Neutrophil (primary cell): ENCODE measurements at regions not wholly inside any gene's neighbourhood (a gene's known extent, or its start where the extent isn't known, plus 50 kb on each side); places are given as distances from the start of the nearest gene placed in this dataset.
"Not testable (repeated sequence)": the region's sequence is repeated elsewhere in the genome, so short reads cannot be mapped to it uniquely, and the experiment has no call there.

Source experiments
- H3K27ac ChIP-seq: fragments of 200-600 bp; sonication (generic); 2 replicates; pipeline ENCODE4 v1.5.1; 2016; ENCODE audit warnings: mild to moderate bottlenecking, moderate library complexity
- H3K27me3 ChIP-seq: fragments of 200-600 bp; sonication (generic); 2 replicates; pipeline ENCODE4 v1.6.0; 2016; ENCODE audit warnings: mild to moderate bottlenecking
- H3K36me3 ChIP-seq: fragments of 200-600 bp; sonication (generic); 2 replicates; pipeline ENCODE4 v1.5.1; 2017
- H3K4me1 ChIP-seq, 2 experiments: fragments of 200-600 bp in 1 of 2; sonication (generic) in 1 of 2; 1 replicate in 1 of 2; 2 replicates in 1 of 2; pipeline versions ENCODE4 v1.5.1 to v1.6.1; 2013 to 2016; ENCODE audit warnings: low read depth in 1 of 2, low read length in 1 of 2, mild to moderate bottlenecking in 1 of 2, moderate library complexity in 1 of 2; ENCODE audit not compliant: control insufficient read depth in 1 of 2, insufficient read depth in 1 of 2
- H3K4me3 ChIP-seq, 2 experiments: fragments of 200-600 bp in 1 of 2; sonication (generic) in 1 of 2; 1 replicate in 1 of 2; 2 replicates in 1 of 2; pipeline ENCODE4 v1.5.1; 2013 to 2016; ENCODE audit warnings: low read depth in 1 of 2, low read length in 1 of 2, mild to moderate bottlenecking in 1 of 2, moderate library complexity in 1 of 2
- H3K9me3 ChIP-seq: fragments of 200-600 bp; sonication (generic); 2 replicates; pipeline ENCODE4 v1.5.1; 2016
- TF ChIP-seq, protein P1 (sequence below): fragments of 200-600 bp; sonication (generic); IDR thresholded peaks from 2 replicates; pipeline ENCODE4 v1.5.1; 2016; ENCODE audit warnings: antibody characterized with exemption

DNA sequence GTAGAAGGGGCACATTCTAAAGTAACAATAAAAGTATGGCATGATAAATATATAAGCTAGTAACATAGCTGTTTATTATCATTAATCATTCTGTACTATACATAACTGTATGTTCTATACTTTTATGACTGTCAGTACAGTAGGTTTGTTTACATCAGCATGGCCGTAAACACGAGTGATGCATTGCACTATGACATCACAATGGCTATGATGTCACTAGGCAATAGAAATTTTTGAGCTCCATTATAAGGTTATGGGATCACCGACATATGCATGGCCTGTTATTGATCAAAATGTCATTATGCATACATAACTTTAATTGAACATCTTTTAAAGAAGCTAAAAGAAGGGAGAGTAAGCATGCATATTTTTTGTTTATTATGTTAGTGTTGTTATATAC lies 200.1 kb upstream of the SHH start:
- Histone ChIP-seq H3K4me3 (no peak overlapping the region), H3K27ac (no peak overlapping the region), H3K36me3 (no peaks in the 10 kb centered on the region), H3K9me3 (peaks cover 3% of the 10 kb centered on the region), H3K4me1 (no peaks in the 10 kb centered on the region), H3K27me3 (no peaks in the 10 kb centered on the region)
- TF ChIP-seq, protein P1, sequence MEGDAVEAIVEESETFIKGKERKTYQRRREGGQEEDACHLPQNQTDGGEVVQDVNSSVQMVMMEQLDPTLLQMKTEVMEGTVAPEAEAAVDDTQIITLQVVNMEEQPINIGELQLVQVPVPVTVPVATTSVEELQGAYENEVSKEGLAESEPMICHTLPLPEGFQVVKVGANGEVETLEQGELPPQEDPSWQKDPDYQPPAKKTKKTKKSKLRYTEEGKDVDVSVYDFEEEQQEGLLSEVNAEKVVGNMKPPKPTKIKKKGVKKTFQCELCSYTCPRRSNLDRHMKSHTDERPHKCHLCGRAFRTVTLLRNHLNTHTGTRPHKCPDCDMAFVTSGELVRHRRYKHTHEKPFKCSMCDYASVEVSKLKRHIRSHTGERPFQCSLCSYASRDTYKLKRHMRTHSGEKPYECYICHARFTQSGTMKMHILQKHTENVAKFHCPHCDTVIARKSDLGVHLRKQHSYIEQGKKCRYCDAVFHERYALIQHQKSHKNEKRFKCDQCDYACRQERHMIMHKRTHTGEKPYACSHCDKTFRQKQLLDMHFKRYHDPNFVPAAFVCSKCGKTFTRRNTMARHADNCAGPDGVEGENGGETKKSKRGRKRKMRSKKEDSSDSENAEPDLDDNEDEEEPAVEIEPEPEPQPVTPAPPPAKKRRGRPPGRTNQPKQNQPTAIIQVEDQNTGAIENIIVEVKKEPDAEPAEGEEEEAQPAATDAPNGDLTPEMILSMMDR = no peak

DNA sequence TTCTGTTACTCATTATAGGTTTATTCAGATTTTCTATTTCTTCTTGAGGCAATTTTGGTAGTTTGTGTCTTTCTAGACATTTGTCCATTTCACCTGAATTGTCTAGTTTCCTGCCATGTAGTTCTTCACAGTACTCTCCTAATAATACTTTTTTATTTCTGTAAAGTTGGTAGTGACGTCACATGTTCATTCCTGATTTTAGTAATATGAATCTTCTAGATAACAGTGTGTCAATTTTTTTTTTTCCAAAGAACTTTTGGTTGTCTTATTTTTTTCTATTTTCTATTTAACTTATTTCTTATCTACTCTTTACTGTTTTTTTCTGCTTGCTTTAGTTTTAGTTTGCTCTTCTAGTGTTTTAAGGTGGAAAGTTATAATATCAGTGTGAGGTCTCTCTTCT lies 197.3 kb upstream of the SHH start:
- no peak overlapping the region for H3K4me3 ChIP-seq

DNA sequence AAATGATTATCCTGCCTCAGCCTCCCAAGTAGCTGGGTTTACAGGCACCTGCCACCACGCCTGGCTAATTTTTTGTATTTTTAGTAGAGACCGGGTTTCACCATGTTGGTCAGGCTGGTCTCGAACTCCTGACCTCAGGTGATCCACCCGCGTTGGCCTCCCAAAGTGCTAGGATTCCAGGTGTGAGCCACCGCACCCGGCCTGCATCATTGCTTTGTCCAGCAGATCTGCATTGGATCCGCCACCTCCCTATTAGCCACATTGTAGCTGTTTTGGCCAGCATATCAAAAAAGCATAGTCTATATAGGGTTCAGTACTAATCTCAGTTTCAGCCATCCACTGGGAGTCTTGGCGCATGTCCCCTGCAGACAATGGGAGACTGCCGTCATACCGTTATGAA lies 194.6 kb upstream of the SHH start:
- H3K4me3 ChIP-seq, H3K27ac ChIP-seq, H3K4me1 ChIP-seq, H3K36me3 ChIP-seq, H3K9me3 ChIP-seq, H3K27me3 ChIP-seq: not testable (repeated sequence)

More for the DNA sequence above, 197.3 kb upstream of the SHH start:
- no peak overlapping the region for H3K27ac ChIP-seq
- H3K36me3 ChIP-seq = no peaks in the 10 kb centered on the region
- TF ChIP-seq, protein P1 = no peak
- peaks cover 3% of the 10 kb centered on the region for H3K9me3 ChIP-seq
- no peaks in the 10 kb centered on the region for H3K4me1 ChIP-seq
- H3K27me3 ChIP-seq = no peaks in the 10 kb centered on the region

DNA sequence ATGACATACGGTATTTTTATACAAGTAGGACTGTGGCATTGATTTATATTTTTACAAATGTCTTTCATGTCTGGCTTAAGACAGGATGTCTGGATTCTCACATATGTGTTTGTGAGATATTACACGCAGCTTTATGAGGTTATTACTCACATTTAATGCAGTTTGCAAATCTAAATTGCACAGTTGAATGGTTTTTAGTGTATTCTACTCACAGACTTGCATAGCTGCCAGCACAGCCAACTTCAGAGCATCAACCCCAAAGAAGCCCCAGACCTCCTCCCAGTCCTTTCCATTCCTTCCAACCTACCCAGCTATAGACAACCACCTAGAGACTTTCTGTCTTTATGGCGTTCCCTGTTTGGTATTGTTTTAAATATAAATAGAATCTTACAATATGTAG lies 193.8 kb upstream of the SHH start:
- Histone ChIP-seq H3K4me1 (no peaks in the 10 kb centered on the region), H3K27me3 (no peaks in the 10 kb centered on the region), H3K27ac (no peak overlapping the region), H3K36me3 (no peaks in the 10 kb centered on the region), H3K9me3 (no peaks in the 10 kb centered on the region), H3K4me3 (no peak overlapping the region)
- TF ChIP-seq, protein P1 = no peak

DNA sequence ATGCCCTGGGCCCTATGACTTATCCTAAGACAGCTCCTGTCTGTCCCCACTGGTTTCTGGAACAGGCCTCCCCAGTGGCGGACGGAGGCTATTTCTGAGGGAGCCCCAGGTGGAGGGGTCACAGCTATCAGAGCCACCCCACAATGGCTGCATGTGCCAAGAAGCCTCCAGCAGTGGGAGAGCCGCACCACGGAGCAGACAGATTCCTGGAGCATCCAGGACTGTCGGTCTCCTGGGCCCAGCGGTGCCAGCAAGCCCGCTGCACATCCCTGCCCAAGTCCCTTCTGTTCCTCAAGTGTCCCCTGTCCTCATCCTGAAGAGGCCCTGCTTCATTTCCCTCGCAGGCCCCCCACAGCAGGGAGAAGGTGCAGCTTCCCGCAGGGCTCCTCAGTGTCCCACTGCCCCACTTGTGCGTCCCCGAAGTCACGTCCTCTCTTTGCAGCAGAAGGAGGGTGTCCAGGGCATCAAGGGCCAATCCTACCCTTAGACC lies 193.0 kb upstream of the SHH start:
- Histone ChIP-seq H3K9me3 (no peaks in the 10 kb centered on the region), H3K27ac (no peak overlapping the region), H3K36me3 (no peaks in the 10 kb centered on the region), H3K4me1 (no peaks in the 10 kb centered on the region), H3K4me3 (no peak overlapping the region), H3K27me3 (no peaks in the 10 kb centered on the region)
- TF ChIP-seq, protein P1 = no peak

DNA sequence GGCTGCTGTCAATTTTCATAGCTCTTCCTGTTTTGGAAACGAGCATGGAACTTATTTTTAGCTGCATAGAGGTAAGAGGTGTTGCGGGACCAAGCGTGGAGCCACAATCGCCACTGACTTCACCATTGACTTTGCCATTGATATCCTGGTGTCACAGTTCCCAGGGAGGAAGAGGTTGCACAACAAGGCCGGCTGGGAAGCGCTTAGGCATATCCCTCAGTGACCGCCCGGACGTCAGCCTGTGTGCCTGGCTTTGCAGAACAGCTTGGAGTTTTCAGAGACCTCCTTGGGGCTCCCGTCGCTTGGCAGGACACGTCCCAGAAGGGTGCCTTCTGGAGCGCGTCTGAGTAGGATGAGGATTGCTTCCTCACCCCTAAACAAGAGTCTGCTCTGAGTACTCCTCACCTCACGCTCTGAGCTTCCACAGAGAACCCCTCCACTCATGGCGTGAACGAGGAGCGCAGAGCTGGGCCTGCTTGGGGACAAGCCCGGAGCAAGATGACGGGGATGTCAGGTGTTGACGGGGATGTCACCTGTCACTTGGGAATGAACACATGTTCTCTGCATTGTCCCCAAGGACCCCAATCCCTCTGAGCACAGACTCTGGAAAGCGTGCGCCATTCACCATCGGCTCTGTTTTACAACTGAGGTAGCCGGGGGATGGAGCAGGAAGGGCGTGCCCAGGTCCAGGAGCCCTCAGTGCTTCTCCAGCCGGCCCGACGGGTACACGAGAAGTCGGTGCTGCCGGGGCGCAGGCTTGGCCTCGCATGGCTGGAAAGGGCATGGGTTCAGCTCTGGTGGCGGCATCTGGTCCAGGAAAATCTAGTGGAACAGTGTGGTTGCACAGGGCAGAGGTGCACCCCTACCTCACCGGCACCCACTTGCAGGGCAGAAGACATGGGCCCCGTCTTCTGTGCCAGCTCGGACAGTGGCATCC lies 192.3 kb upstream of the SHH start:
- no peak overlapping the region for H3K4me3 ChIP-seq
- no peaks in the 10 kb centered on the region for H3K36me3 ChIP-seq
- H3K9me3 ChIP-seq = no peaks in the 10 kb centered on the region
- H3K4me1 ChIP-seq = no peaks in the 10 kb centered on the region
- no peak overlapping the region for H3K27ac ChIP-seq
- H3K27me3 ChIP-seq = no peaks in the 10 kb centered on the region
- TF ChIP-seq, protein P1 = no peak
